Activated gamma-delta T cell (primary cell): ENCODE measurements at regions not wholly inside any gene's neighbourhood (a gene's known extent, or its start where the extent isn't known, plus 50 kb on each side); places are given as distances from the start of the nearest gene placed in this dataset.
"Not testable (repeated sequence)": the region's sequence is repeated elsewhere in the genome, so short reads cannot be mapped to it uniquely, and the experiment has no call there.

ENCODE experiments used
- DNase-seq: peaks from one replicate; lab custom pipeline; 2025; lab: John Stamatoyannopoulos, UW

DNA sequence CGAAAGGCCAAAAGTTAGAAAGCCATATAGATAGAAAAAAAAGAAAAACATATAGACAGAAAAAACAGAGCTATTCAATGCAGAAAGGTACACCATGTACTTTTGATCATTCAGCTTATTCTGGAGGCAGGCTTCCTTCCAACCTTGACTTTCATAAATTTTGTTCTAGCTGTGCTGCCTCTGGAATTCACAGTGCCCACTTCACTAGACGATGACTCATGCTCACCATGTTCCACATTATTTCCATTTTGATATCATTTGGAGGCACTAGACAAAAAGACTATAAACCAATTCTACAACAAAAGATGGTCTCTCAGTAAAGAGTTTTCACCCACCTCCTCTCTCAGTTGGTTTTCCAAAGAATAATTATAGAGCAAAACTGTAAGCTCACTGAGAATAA lies 229.0 kb upstream of the IPO5 start:
- no peak for DNase-seq

DNA sequence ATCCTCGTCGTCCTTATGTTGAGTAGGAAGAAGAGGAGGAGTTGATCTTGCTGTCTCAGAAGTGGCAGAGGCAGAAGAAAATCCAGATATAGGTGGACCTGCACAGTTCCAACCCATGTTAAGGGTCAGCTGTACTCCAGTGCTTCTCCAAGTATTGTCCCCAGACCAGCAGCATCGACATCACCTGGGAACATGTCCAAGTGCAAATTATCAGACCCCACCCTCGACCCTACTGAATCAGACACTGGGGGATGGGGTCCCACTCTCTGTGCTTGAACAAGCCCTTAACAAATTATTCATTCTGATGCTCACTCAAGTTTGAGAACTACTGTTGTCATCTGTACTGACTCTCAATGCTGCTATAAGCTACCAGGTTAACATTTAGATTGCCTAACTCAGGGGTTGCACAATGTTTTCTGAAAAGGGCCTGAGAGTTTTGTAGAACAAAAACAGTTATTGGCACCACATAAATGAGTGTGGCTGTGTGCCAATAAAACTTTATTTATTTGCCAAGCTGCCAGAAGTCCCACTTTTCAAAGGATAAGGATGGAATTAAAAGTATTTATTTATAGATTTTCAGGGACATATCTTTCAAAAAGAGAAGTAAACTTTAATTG lies 226.7 kb upstream of the IPO5 start:
- no peak for DNase-seq

GRCh38 chr13:97727991-97728390 lies 225.5 kb upstream of the IPO5 start:
- no peak for DNase-seq

DNA sequence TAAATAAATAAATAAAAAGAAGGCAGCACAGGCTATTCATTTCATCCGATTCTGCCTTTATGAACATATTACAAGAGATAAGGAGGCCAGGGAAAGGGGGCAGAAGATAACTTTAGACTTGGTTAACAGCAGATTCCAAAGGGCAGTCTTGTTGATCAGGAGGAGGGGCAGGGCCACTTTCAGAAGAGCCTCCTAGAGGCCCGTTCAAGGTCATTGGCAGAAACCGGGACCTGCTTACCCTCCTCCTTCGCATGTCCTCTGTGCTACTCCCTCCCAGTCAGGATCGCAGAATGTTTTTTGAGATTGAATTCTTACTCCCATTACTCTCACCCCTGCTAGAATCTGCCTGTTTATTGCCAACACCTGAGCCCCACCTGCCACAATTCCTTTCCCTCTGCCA lies 217.0 kb upstream of the IPO5 start:
- DNase-seq, result no peak

DNA sequence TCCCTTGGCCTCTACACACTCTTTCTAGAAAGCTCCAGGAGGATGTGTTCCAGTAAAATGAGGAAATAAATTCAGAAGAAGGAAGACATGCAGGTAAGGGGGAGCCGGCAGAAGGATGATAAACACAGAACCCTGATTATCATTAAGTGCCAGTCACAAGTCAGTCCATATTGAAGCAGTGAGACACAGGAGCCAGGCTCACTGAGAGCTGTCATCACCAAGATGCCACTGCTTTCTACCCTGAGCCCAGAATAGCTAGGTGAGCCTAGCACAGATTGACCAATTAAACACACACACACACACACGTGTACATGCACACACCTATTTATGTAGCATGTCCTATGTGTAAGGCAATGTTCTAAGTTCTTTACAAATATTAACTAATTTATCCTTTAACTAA lies 211.4 kb upstream of the IPO5 start:
- no peak for DNase-seq

DNA sequence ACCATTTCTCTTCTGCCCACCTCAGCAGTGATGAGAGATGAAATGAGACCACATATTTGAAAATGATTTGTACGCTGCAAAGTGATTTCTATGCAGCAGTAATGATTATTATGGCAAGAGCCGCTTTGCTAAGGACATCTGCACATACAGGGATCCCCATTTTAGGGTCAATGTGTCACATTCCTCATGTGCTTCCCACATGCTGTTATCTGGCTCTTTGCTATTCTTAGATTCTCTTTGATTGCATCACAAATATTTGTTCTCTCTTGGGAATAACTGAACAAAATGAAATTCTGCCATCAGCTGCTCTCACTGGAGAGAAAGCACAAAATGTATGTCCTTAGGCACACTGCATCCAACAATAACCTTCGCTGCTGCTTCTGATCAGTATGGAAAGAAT lies 209.5 kb upstream of the IPO5 start:
- DNase-seq, result no peak

DNA sequence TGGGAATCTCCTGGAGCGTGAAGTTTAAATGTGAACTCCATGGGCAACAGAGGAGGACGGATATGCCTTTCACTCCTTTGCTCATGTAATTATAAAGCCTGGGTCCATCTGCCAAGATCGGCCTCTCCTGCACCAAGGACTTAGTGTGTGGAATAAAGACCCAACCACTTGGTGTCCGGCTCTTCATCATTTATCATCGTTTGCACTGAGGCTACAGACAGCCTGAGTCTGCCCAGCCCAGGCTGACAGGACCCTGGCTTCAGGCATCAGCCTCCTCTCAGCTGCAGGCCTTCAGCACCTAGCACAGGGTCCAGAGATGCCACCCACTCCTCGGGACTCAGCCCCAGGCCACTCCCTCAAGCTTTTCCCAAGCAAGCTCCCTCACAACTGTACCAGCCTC lies 206.8 kb upstream of the IPO5 start:
- DNase-seq, result no peak

DNA sequence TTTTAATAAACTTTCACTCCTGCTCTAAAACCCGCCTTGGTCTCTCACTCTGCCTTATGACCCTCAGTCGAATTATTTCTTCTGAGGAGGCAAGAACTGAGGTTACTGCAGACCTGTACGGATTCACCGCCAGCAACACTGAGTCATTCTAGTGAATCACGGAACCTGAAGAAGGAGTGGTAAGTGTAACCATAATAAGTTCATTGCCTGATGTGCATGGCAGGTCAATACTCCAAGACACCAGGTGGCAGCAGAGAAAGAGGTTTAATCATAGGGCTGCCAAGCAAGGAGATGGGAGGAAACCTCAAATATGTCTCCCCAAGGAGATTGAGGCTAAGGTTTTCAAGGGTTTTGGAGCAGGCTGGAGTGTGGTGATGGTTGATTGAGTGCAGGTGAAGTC lies 204.3 kb upstream of the IPO5 start:
- no peak for DNase-seq

DNA sequence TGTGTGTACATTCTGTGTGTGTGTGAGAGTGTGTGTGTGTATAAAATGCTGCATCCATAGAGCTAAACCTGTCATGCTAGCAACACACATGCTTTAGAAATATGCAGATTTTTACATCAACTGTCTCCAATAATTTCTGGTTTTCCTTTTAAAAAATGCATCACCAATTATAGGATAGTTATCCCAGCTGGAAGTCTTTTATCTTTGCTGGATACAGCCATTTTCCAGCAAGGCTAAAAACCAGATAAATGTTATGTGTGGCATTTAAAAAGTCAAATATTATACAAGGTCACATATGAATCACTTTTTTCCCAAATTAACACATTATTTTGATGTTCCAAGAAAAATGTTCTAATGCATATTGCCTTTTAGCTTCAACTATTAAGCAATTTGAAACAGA lies 202.0 kb upstream of the IPO5 start:
- DNase-seq, result no peak

DNA sequence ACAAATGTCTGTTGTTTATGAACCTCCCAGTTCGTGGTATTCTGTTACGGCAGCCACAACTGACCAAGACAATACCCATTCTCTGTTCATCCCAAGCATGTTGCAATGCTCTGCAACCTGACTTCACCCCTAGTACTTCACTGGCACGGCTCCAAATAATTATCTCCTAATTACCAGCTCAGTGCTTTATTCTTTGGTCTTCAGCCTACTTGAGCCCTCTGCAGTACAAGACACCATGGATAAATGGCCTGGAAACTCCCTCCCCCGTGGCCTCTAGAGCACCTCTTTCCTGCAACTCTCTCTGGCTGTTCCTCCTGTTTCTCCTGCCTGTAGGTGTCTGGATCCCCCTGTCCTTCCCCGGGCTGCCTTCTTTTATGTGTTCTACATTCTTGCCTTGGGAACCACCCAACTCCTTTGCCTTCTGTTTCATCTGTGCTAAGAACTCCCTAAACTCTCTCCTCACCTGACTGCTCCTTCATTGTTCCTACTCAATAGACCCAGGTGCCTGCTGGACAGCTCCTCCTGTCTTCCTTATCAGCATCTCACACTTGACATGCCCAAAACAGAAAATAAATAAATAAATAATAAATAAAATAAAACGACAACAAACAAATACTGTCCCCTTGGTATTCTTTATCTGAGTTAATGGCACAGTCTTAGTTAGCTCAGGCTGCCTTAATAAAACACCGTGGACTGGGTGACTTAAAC lies 200.4 kb upstream of the IPO5 start:
- DNase-seq, result no peak

DNA sequence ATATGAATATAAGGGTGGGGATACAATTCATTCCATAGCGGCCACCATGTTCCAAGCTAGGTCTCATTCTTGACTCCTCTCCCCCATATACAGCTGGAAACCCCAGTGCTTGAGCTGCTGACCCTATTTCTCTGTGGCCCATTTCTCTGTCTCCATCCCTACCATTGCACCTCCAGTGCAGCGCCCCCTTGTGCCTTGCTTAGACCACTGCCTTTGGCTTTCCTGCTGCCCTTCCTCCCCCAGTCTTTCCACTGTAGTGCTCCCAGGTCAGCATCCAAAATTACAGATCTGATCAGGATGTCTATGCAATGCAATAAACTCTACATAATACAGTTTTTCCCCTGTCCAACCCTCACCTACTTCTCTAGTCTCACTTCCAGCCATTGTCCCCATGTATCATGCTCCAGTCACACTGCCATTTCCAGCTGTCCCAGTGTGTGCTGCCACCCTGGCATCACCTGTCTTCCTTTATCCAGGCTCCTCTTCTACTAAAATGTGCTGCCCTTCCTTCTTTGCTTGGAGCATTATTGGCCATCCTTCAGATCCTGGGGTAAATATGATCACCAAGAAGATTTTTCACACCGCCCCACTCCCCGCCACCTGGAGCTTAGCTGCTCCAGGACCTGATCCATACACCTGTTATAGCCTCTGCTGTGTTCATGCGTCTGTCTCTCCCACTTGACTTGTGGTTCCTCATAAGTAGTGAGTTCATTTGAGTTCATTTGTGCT lies 199.4 kb upstream of the IPO5 start:
- no peak for DNase-seq

GRCh38 chr13:97757807-97758206 lies 195.7 kb upstream of the IPO5 start:
- no peak for DNase-seq

DNA sequence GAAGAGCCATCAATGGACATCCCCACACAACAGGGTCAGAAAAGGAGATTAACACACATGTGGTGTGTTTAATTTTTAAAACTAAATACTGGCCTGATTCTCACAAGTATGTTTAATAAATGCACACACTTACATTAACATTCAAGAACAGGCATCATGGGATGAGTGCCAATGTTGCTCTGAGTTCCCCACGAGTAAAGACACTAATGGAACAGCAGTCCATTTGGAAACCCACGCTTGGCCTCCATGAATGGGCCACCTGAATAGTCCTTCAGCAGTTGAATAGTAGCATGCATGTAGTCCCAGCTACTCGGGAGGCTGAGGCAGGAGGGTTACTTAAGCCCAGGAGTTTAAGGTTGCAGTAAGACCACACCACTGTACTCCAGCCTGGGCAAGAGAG lies 195.2 kb upstream of the IPO5 start:
- DNase-seq, result no peak

- DNase-seq, result no peak
Observed at GRCh38 chr13:97761796-97762540, 191.5 kb upstream of the IPO5 start.

DNA sequence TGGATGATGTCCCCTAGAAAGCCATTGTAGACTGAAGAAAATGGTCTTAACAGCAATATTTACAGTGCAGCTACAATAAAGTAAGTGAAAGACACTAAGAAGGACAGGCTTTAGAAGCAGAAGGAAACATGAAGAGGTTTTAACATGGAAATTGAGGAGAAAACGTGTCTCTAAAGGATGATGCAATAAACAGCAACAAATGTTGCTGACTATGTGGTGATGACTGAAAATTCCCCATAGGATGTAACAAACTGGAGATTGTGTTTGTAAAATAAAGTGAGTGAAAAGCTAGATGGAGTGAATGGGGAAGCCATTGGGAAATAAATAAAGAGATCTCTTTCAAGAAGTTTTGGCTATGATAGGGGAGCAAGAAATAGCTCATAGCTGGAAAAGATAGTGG lies 186.7 kb upstream of the IPO5 start:
- DNase-seq, result no peak

DNA sequence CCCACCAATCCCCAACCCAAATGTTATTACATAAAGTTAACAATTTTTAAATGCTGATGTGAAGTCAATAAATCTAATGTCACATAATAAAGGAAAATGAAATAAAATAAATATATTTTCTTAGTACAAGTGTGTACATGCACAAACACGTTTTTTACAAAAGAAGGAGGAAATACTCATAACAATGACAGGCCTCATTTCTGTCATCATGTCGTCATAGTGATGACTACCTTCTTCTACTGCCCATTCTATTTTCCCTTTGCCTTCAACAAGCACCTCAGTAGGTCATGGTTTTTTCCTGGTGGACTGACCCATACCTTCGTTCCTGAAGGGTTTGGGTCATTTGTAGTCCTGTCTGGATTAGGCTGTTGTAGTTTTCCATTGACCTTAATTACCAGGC lies 185.3 kb upstream of the IPO5 start:
- DNase-seq, result no peak

GRCh38 chr13:97770231-97770630 lies 183.2 kb upstream of the IPO5 start:
- DNase-seq, result not testable (repeated sequence)

GRCh38 chr13:97772466-97772865 lies 181.0 kb upstream of the IPO5 start:
- DNase-seq, result not testable (repeated sequence)

GRCh38 chr13:97774391-97775100 lies 178.9 kb upstream of the IPO5 start:
- not testable (repeated sequence) for DNase-seq

- DNase-seq, result no peak
Observed at GRCh38 chr13:97780486-97780885, 173.0 kb upstream of the IPO5 start.

DNA sequence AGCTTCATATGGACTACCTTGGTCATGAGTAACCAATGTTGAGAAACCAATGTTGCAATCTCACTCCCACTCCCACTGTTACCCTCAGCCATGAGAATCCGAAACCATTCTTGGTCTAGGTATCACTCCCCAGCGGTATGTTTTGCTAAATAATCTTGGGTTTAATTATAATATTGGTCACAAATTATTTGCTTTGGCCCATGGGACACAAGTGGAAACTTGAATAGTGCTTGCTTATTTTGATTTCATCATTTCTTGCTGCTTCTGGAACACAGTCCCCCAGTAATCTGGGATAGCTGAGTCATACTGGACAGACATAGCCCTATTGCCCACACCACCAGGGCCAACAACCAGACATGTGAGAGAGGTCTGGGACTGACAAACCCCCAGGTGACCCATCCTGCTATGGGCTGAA lies 171.6 kb upstream of the IPO5 start:
- no peak for DNase-seq

- DNase-seq, result no peak
Observed at GRCh38 chr13:97786510-97786909, 167.0 kb upstream of the IPO5 start.
